ENCODE measurements at regions not wholly inside any gene's neighbourhood (a gene's known extent, or its start where the extent isn't known, plus 50 kb on each side); places are given as distances from the start of the nearest gene placed in this dataset.

DNA sequence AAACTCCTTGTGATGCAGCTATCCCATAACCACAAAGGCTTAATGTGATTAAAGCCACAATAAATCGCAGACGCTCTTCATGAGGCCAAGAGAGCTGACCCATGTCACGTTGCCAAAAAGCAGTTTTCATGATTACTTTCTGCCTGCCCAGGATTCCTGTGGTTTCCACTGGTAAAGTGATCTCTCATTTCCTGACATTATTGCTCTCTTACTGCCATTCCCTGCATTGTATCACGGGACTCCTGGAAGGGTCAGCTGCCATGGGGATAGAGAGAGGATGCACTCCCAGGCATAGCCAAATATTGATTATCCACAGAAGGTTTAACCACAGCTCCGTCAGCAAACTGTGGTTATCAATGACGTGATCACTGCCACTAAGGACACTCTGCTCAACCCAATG, 103.8 kb upstream of the SLC1A3 start:
- H3K4me2 ChIP-seq (ENCODE audit: control insufficient read depth, insufficient read depth), result no peak overlapping the region
- H3K79me2 ChIP-seq (ENCODE audit: control insufficient read depth, insufficient read depth, low read length), result no peaks in the 10 kb centered on the region
- ChIA-PET CTCF (interaction anchor here (0.9 to 1.6 kb wide), 2 partner anchors 43 to 424 kb away, joined by 3 to 5 read pairs; no protein-coding TSS in a partner anchor), RAD21 (ENCODE audit: unreplicated experiment) (no interaction called here), POLR2A (no interaction called here), SMC1A (ENCODE audit: uncharacterized antibody, unreplicated experiment) (no interaction called here)
- ATAC-seq, result no peak
- no peaks in the 10 kb centered on the region for H4K20me1 ChIP-seq (ENCODE audit: control insufficient read depth, insufficient read depth)
- H3K27ac ChIP-seq (ENCODE audit: control insufficient read depth, insufficient read depth), result no peak overlapping the region
- intact Hi-C loops (cut with micrococcal nuclease; ENCODE audit: unreplicated experiment), result no loop called here
- WGBS (ENCODE audit: insufficient coverage, insufficient replicate concordance, low lambda C conversion rate, missing lambda C conversion rate), result 39% methylated on average over 6 of the region's 6 CpGs
- H3K4me3 ChIP-seq, result no peak overlapping the region
- no peaks in the 10 kb centered on the region for H3K36me3 ChIP-seq (ENCODE audit: control insufficient read depth in 2 of 2, insufficient read depth in 2 of 2, low read length in 1 of 2)
- BruUV-seq (replicated peaks), result no TSS peak
- TF ChIP-seq CBFB (IDR thresholded peaks at IDR 0.05; ENCODE audit: low read depth) (no peak), ZBTB33 (IDR thresholded peaks at IDR 0.05) (no peak), TAF1 (IDR thresholded peaks at IDR 0.05; ENCODE audit: borderline replicate concordance, low read depth, low read length) (no peak), JUNB (IDR thresholded peaks at IDR 0.05) (no peak), IKZF1 (conservative IDR thresholded peaks at IDR 0.05) (no peak), NR2C2 (IDR thresholded peaks at IDR 0.05; ENCODE audit: borderline replicate concordance, control insufficient read depth, insufficient read length, low read depth) (no peak)
- H2AFZ ChIP-seq (ENCODE audit: control insufficient read depth, low read depth, low read length), result no peak overlapping the region
- H3K27me3 ChIP-seq (replicated peaks in 1 of 2; ENCODE audit: control insufficient read depth in 2 of 2, insufficient read depth in 2 of 2, low read length in 1 of 2), result no peaks in the 10 kb centered on the region
- no peak overlapping the region for H3K9ac ChIP-seq (ENCODE audit: control insufficient read depth, insufficient read depth, low read length)
- no peaks in the 10 kb centered on the region for H3K9me3 ChIP-seq (replicated peaks; ENCODE audit: control insufficient read depth, insufficient read depth, low read length)
- no peak for FAIRE-seq
- H3K4me1 ChIP-seq (ENCODE audit: control insufficient read depth, insufficient read depth, low read length), result no peaks in the 10 kb centered on the region
- in situ Hi-C loops (cut with MboI), result loop anchor here (10.0 kb wide), 1 partner anchor 428 kb away; no protein-coding TSS in a partner anchor
- no peak for DNase-seq (ENCODE audit: low read depth, low spot score)

DNA sequence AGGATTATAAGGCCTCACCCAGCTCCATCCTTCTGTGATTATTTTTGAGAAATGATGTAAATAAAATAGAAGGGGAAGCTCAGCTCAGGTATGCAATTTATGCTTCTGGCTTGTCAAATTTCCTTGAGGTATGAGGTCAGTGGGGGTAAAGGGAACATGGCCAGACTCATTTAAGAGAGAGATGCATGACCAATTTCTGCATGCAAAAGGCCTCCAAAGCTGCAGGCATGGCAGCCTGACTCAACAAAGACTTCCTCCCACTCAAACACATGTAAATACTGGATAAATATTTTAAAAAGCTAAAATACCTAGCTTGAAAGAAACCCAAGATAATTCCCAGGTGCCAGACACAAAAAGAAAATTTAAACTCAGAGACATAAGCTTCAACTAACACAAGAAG, 101.4 kb upstream of the SLC1A3 start:
- RAD21 ChIA-PET (ENCODE audit: unreplicated experiment), result interaction anchor here (0.9 to 3.0 kb wide), 7 partner anchors 87 to 426 kb away, joined by 3 to 8 read pairs (median 3); no protein-coding TSS in a partner anchor
- Histone ChIP-seq H3K36me3 (ENCODE audit: control insufficient read depth in 2 of 2, insufficient read depth in 2 of 2, low read length in 1 of 2) (no peaks in the 10 kb centered on the region), H2AFZ (ENCODE audit: control insufficient read depth, low read depth, low read length) (no peak overlapping the region), H3K9me3 (replicated peaks; ENCODE audit: control insufficient read depth, insufficient read depth, low read length) (no peaks in the 10 kb centered on the region), H3K79me2 (ENCODE audit: control insufficient read depth, insufficient read depth, low read length) (no peaks in the 10 kb centered on the region), H3K27ac (ENCODE audit: control insufficient read depth, insufficient read depth) (no peak overlapping the region), H3K4me1 (ENCODE audit: control insufficient read depth, insufficient read depth, low read length) (no peaks in the 10 kb centered on the region), H3K4me3 (no peak overlapping the region), H4K20me1 (ENCODE audit: control insufficient read depth, insufficient read depth) (no peaks in the 10 kb centered on the region), H3K9ac (ENCODE audit: control insufficient read depth, insufficient read depth, low read length) (no peak overlapping the region), H3K27me3 (replicated peaks in 1 of 2; ENCODE audit: control insufficient read depth in 2 of 2, insufficient read depth in 2 of 2, low read length in 1 of 2) (no peaks in the 10 kb centered on the region), H3K4me2 (ENCODE audit: control insufficient read depth, insufficient read depth) (no peak overlapping the region)
- intact Hi-C loops (cut with micrococcal nuclease; ENCODE audit: unreplicated experiment), result loop anchor here (5.0 kb wide), 2 partner anchors 328 to 428 kb away; no protein-coding TSS in a partner anchor
- ATAC-seq, result no peak
- no peak for FAIRE-seq
- POLR2A ChIA-PET, result no interaction called here
- no TSS peak for BruUV-seq (replicated peaks)
- SMC1A ChIA-PET (ENCODE audit: uncharacterized antibody, unreplicated experiment), result interaction anchor here (0.8 to 4.7 kb wide), 8 partner anchors 87 to 427 kb away, joined by 3 to 34 read pairs (median 5); no protein-coding TSS in a partner anchor
- DNase-seq (ENCODE audit: low read depth, low spot score), result no peak
- CTCF ChIA-PET, result interaction anchor here (0.8 to 6.8 kb wide), 15 partner anchors 11 to 426 kb away, joined by 3 to 85 read pairs (median 5); partner anchors contain the start of gene NADK2
- in situ Hi-C loops (cut with MboI), result loop anchor here (10.0 kb wide), 1 partner anchor 430 kb away; no protein-coding TSS in a partner anchor
- no peak for TF ChIP-seq ATF7 (IDR thresholded peaks at IDR 0.05; ENCODE audit: low read depth)
- no peak for TF ChIP-seq REST (IDR thresholded peaks at IDR 0.05; ENCODE audit: low read depth, low read length)
- no peak for TF ChIP-seq NR2F1 (conservative IDR thresholded peaks at IDR 0.05)
- no peak for TF ChIP-seq SREBF2 (IDR thresholded peaks at IDR 0.05; ENCODE audit: low read length)
- TF ChIP-seq SMAD1 (IDR thresholded peaks at IDR 0.05; ENCODE audit: low read depth, partially characterized antibody), result no peak
- no peak for TF ChIP-seq EZH2 (IDR thresholded peaks at IDR 0.05; ENCODE audit: borderline replicate concordance, control insufficient read depth, low read depth, low read length)
- TF ChIP-seq MYC (IDR thresholded peaks at IDR 0.05; ENCODE audit: insufficient read depth, insufficient read length, insufficient replicate concordance, low read length, severe bottlenecking), result no peak
